ENCODE measurements at regions not wholly inside any gene's neighbourhood (a gene's known extent, or its start where the extent isn't known, plus 50 kb on each side); places are given as distances from the start of the nearest gene placed in this dataset.

DNA sequence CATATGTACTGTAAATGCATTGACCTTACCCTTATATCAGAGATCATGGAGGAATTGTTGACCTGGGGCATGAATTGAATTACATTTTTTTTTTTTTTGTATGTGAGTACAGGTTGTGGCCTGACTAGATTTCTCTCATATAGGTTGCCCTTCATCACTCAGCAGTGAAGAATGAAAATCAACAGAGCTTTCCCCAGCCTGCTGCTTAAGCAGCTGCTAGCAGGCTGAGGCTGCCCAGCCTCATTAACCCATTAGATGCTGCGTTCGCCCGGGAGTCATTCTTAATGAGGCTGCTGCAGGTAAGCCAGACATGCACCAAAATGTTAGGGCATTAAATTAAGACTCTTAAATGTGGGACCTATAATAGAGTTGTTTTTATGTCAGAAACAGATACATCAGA is 236.0 kb downstream of the ETNK1 start (continued):
- TF ChIP-seq ZNF232 (CRISPR knock-in tag; IDR thresholded peaks at IDR 0.05), result no peak
- TF ChIP-seq TEAD4 (CRISPR knock-in tag; IDR thresholded peaks at IDR 0.05), result no peak
- TF ChIP-seq PRRX2 (CRISPR knock-in tag; IDR thresholded peaks at IDR 0.05), result no peak
- no peak for TF ChIP-seq FOXJ3 (CRISPR knock-in tag; IDR thresholded peaks at IDR 0.05; ENCODE audit: borderline replicate concordance)
- no peak for TF ChIP-seq NFE2L1 (CRISPR knock-in tag; IDR thresholded peaks at IDR 0.05)
- no peak for TF ChIP-seq RELA (CRISPR knock-in tag; IDR thresholded peaks at IDR 0.05; ENCODE audit: borderline replicate concordance)
- TF ChIP-seq, protein P1, sequence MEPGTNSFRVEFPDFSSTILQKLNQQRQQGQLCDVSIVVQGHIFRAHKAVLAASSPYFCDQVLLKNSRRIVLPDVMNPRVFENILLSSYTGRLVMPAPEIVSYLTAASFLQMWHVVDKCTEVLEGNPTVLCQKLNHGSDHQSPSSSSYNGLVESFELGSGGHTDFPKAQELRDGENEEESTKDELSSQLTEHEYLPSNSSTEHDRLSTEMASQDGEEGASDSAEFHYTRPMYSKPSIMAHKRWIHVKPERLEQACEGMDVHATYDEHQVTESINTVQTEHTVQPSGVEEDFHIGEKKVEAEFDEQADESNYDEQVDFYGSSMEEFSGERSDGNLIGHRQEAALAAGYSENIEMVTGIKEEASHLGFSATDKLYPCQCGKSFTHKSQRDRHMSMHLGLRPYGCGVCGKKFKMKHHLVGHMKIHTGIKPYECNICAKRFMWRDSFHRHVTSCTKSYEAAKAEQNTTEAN (CRISPR knock-in tag; IDR thresholded peaks at IDR 0.05), result no peak

GRCh38 chr12:22865822-22866221 is 240.9 kb downstream of the ETNK1 start:
- H3K36me3 Mint-ChIP-seq, result no peaks in the 10 kb centered on the region
- ATAC-seq (no peak), DNase-seq (ENCODE audit: low spot score) (no peak)
- no peaks in the 10 kb centered on the region for H3K9me3 Mint-ChIP-seq
- no peak overlapping the region for H3K4me3 Mint-ChIP-seq
- TF ChIP-seq SP1 (CRISPR knock-in tag; conservative IDR thresholded peaks at IDR 0.05) (no peak), GTF2I (CRISPR knock-in tag; conservative IDR thresholded peaks at IDR 0.05) (no peak), PRDM15 (CRISPR knock-in tag; IDR thresholded peaks at IDR 0.05) (no peak), CREB1 (CRISPR knock-in tag; IDR thresholded peaks at IDR 0.05) (no peak)
- no peak overlapping the region for H3K27ac Mint-ChIP-seq
- CTCF ChIA-PET, result interaction anchor here (1.0 kb wide), 1 partner anchor 9 kb away, joined by 3 read pairs; no protein-coding TSS in a partner anchor
- H3K4me1 Mint-ChIP-seq, result peaks cover 3% of the 10 kb centered on the region
- POLR2A ChIA-PET, result no interaction called here
- H3K27me3 Mint-ChIP-seq (ENCODE audit: low read depth), result no peaks in the 10 kb centered on the region

DNA sequence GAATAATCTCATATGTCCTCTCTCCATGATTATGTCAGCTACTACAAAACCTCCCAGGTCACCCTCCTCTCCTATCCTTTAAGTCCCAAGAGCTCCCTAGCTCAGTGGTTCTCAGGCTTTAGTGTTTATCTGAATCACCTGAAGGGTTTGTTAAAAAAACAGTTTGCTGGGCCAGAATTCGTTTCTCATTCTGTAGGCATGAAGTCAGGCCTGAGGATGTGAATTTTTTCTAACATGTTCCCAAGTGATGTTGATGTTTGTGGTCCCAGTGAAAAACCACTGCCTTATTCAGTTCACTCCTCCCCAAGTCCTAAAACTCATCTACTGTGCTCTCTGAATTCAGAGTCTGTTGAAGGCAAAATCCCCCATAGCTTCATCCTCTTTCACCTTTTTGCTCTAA is 241.4 kb downstream of the ETNK1 start:
- Mint-ChIP-seq H3K4me3 (no peak overlapping the region), H3K9me3 (no peaks in the 10 kb centered on the region), H3K27me3 (ENCODE audit: low read depth) (no peaks in the 10 kb centered on the region), H3K36me3 (no peaks in the 10 kb centered on the region), H3K27ac (no peak overlapping the region), H3K4me1 (no peaks in the 10 kb centered on the region)
- no peak for DNase-seq (ENCODE audit: low spot score)
- ATAC-seq, result no peak
- CTCF ChIA-PET, result no interaction called here
- POLR2A ChIA-PET, result no interaction called here
- TF ChIP-seq GABPB1 (CRISPR knock-in tag; IDR thresholded peaks at IDR 0.05) (no peak), ZNF121 (CRISPR knock-in tag; IDR thresholded peaks at IDR 0.05) (no peak)

DNA sequence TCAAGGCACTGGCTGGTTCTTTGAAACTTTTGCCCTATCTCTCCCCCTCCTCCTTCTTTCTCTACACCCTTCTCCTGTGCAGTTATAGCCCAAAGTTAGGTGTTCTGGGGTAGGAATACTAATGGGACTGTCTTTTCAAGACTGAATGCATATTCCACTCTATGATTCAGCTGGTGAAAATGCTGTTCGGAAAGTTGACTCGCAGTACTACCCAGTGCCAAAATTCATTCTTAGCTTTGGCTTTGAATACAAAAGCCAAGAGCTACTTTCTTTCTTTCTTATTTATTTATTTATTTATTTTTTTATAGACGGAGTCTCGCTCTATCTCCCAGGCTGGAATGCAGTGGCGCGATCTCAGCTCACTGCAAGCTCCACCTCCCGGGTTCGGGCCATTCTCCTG is 249.2 kb downstream of the ETNK1 start:
- ATAC-seq, result no peak
- H3K27me3 Mint-ChIP-seq (ENCODE audit: low read depth), result no peaks in the 10 kb centered on the region
- CTCF ChIA-PET, result no interaction called here
- TF ChIP-seq RELA (CRISPR knock-in tag; IDR thresholded peaks at IDR 0.05; ENCODE audit: borderline replicate concordance) (no peak), ZNF232 (CRISPR knock-in tag; IDR thresholded peaks at IDR 0.05) (no peak), TCF7 (CRISPR knock-in tag; IDR thresholded peaks at IDR 0.05; ENCODE audit: low read depth) (no peak), ESRRA (CRISPR knock-in tag; IDR thresholded peaks at IDR 0.05; ENCODE audit: borderline replicate concordance) (no peak), SMAD3 (CRISPR knock-in tag; IDR thresholded peaks at IDR 0.05; ENCODE audit: borderline replicate concordance) (no peak), ZNF263 (CRISPR knock-in tag; IDR thresholded peaks at IDR 0.05; ENCODE audit: low read depth) (no peak)
- TF ChIP-seq, protein P2, sequence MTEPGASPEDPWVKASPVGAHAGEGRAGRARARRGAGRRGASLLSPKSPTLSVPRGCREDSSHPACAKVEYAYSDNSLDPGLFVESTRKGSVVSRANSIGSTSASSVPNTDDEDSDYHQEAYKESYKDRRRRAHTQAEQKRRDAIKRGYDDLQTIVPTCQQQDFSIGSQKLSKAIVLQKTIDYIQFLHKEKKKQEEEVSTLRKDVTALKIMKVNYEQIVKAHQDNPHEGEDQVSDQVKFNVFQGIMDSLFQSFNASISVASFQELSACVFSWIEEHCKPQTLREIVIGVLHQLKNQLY (CRISPR knock-in tag; IDR thresholded peaks at IDR 0.05), result no peak
- TF ChIP-seq, protein P3, sequence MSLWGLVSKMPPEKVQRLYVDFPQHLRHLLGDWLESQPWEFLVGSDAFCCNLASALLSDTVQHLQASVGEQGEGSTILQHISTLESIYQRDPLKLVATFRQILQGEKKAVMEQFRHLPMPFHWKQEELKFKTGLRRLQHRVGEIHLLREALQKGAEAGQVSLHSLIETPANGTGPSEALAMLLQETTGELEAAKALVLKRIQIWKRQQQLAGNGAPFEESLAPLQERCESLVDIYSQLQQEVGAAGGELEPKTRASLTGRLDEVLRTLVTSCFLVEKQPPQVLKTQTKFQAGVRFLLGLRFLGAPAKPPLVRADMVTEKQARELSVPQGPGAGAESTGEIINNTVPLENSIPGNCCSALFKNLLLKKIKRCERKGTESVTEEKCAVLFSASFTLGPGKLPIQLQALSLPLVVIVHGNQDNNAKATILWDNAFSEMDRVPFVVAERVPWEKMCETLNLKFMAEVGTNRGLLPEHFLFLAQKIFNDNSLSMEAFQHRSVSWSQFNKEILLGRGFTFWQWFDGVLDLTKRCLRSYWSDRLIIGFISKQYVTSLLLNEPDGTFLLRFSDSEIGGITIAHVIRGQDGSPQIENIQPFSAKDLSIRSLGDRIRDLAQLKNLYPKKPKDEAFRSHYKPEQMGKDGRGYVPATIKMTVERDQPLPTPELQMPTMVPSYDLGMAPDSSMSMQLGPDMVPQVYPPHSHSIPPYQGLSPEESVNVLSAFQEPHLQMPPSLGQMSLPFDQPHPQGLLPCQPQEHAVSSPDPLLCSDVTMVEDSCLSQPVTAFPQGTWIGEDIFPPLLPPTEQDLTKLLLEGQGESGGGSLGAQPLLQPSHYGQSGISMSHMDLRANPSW (CRISPR knock-in tag; conservative IDR thresholded peaks at IDR 0.05; ENCODE audit: low read depth), result no peak
- TF ChIP-seq, protein P4, sequence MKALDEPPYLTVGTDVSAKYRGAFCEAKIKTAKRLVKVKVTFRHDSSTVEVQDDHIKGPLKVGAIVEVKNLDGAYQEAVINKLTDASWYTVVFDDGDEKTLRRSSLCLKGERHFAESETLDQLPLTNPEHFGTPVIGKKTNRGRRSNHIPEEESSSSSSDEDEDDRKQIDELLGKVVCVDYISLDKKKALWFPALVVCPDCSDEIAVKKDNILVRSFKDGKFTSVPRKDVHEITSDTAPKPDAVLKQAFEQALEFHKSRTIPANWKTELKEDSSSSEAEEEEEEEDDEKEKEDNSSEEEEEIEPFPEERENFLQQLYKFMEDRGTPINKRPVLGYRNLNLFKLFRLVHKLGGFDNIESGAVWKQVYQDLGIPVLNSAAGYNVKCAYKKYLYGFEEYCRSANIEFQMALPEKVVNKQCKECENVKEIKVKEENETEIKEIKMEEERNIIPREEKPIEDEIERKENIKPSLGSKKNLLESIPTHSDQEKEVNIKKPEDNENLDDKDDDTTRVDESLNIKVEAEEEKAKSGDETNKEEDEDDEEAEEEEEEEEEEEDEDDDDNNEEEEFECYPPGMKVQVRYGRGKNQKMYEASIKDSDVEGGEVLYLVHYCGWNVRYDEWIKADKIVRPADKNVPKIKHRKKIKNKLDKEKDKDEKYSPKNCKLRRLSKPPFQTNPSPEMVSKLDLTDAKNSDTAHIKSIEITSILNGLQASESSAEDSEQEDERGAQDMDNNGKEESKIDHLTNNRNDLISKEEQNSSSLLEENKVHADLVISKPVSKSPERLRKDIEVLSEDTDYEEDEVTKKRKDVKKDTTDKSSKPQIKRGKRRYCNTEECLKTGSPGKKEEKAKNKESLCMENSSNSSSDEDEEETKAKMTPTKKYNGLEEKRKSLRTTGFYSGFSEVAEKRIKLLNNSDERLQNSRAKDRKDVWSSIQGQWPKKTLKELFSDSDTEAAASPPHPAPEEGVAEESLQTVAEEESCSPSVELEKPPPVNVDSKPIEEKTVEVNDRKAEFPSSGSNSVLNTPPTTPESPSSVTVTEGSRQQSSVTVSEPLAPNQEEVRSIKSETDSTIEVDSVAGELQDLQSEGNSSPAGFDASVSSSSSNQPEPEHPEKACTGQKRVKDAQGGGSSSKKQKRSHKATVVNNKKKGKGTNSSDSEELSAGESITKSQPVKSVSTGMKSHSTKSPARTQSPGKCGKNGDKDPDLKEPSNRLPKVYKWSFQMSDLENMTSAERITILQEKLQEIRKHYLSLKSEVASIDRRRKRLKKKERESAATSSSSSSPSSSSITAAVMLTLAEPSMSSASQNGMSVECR (CRISPR knock-in tag; IDR thresholded peaks at IDR 0.05; ENCODE audit: borderline replicate concordance), result no peak

More for the DNA sequence above, 249.2 kb downstream of the ETNK1 start:
- POLR2A ChIA-PET, result no interaction called here
- Mint-ChIP-seq H3K27ac (no peak overlapping the region), H3K4me3 (no peak overlapping the region), H3K9me3 (peaks cover 9% of the 10 kb centered on the region), H3K4me1 (no peaks in the 10 kb centered on the region), H3K36me3 (no peaks in the 10 kb centered on the region)
- DNase-seq (ENCODE audit: low spot score), result no peak
